ENCODE measurements at regions not wholly inside any gene's neighbourhood (a gene's known extent, or its start where the extent isn't known, plus 50 kb on each side); places are given as distances from the start of the nearest gene placed in this dataset.

DNA sequence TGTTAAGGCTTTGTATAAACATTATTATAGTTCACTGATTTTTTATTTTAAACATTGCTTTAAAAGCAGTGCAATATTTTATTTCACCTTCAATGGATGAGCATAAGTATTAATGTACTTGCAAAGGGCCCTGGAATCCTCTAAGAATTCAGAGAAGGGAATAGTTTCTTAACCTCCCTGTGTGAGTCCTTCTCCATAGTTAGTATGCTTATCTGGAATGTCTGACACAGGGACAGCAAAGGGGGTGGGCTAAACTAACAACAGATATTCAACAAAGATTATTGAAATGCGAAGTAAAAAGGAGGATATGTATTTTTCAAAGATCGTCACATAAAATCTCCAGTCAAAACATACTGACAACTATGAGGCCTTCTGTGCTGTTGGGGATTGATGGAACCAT lies 300.4 kb downstream of the CENPW start:
- H3K4me3 ChIP-seq (ENCODE audit: low read depth, low read length), result no peak overlapping the region
- no peak for DNase-seq (ENCODE audit: low read depth, low spot score)
- TF ChIP-seq, protein P1, sequence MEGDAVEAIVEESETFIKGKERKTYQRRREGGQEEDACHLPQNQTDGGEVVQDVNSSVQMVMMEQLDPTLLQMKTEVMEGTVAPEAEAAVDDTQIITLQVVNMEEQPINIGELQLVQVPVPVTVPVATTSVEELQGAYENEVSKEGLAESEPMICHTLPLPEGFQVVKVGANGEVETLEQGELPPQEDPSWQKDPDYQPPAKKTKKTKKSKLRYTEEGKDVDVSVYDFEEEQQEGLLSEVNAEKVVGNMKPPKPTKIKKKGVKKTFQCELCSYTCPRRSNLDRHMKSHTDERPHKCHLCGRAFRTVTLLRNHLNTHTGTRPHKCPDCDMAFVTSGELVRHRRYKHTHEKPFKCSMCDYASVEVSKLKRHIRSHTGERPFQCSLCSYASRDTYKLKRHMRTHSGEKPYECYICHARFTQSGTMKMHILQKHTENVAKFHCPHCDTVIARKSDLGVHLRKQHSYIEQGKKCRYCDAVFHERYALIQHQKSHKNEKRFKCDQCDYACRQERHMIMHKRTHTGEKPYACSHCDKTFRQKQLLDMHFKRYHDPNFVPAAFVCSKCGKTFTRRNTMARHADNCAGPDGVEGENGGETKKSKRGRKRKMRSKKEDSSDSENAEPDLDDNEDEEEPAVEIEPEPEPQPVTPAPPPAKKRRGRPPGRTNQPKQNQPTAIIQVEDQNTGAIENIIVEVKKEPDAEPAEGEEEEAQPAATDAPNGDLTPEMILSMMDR (IDR thresholded peaks at IDR 0.05; ENCODE audit: low read depth, low read length), result no peak
- in situ Hi-C loops (cut with HindIII; ENCODE audit: low sequenced_read_pairs), result no loop called here

DNA sequence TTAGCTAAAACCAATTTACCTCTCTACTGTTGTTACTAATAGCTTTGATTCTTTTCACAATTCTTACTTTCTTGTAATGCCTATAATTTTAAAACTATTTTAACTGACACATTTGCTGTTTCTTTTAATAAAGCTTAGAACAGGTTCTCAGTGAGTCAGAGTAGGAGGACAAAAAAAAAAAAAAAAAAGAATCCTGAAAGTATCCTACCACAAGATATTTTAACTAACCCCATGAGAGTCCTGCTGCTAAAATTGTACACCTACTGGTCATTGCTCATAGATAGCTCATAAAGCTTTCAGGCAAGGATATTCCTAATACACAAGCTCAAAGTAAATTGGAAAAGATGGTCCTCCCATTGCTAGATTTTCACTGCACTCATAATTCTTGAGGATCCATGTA lies 301.0 kb downstream of the CENPW start:
- no peak overlapping the region for H3K4me3 ChIP-seq (ENCODE audit: low read depth, low read length)
- TF ChIP-seq, protein P1 (IDR thresholded peaks at IDR 0.05; ENCODE audit: low read depth, low read length), result no peak
- in situ Hi-C loops (cut with HindIII; ENCODE audit: low sequenced_read_pairs), result no loop called here
- no peak for DNase-seq (ENCODE audit: low read depth, low spot score)

DNA sequence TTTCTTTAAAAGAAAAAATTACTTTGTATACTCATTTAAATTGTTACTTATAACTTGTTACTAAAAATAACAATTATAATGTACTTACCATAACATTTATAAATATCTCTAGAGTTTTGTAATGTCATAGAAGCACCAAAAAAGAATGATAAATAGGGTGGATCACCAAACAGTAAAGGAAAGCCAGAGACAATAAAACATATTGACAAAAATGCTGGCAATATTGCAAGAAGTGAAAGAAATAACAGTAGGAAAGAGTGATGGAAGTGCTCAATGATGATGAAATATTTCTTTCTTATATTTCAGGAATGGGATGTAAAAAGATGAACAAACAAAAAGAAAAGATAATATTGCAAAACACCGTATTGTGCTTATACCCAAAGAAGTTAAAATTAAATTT lies 301.7 kb downstream of the CENPW start:
- in situ Hi-C loops (cut with HindIII; ENCODE audit: low sequenced_read_pairs), result no loop called here
- H3K4me3 ChIP-seq (ENCODE audit: low read depth, low read length), result no peak overlapping the region
- DNase-seq (ENCODE audit: low read depth, low spot score), result no peak
- TF ChIP-seq, protein P1 (IDR thresholded peaks at IDR 0.05; ENCODE audit: low read depth, low read length), result no peak

DNA sequence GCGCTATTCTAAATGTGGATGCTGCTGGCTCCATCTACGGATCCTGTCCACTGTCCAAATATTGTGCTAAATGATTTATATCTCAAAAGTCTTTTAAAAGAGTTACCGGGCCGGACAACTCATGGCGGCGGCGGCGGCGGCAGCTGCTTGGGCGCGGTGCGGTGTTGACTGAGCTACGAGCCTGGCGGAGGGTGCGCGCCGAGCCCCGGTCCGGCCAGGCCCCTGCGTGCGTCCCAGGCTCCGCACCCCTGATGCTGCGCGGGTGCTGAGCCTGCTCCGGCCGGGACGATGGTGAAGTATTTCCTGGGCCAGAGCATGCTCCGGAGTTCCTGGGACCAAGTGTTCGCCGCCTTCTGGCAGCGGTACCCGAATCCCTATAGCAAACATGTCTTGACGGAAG lies 303.4 kb downstream of the CENPW start:
- TF ChIP-seq, protein P1 (IDR thresholded peaks at IDR 0.05; ENCODE audit: low read depth, low read length), result no peak
- in situ Hi-C loops (cut with HindIII; ENCODE audit: low sequenced_read_pairs), result no loop called here
- DNase-seq (ENCODE audit: low read depth, low spot score), result no peak
- H3K4me3 ChIP-seq (ENCODE audit: low read depth, low read length), result no peak overlapping the region

DNA sequence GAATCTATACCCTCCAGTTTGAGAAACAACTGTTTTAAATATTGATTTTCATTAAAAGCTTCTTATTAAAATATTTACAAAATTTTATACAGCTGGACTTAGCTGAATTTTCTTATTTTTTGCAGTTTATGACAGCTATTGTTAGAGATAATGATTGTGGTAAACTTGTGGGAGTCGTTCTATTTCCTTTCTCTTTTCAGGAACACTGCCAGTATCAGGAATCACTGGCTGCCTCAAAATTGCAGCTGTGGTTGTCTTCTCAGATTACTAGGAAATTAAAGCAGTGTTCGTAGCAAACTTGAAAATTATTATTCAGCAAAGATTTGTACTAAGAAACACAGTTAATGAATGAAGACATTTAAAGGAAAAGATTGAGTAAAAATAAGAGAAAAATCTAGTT lies 311.0 kb downstream of the CENPW start:
- TF ChIP-seq, protein P1 (IDR thresholded peaks at IDR 0.05; ENCODE audit: low read depth, low read length), result no peak
- in situ Hi-C loops (cut with HindIII; ENCODE audit: low sequenced_read_pairs), result no loop called here
- DNase-seq (ENCODE audit: low read depth, low spot score), result peak; percentile 62
- no peak overlapping the region for H3K4me3 ChIP-seq (ENCODE audit: low read depth, low read length)

DNA sequence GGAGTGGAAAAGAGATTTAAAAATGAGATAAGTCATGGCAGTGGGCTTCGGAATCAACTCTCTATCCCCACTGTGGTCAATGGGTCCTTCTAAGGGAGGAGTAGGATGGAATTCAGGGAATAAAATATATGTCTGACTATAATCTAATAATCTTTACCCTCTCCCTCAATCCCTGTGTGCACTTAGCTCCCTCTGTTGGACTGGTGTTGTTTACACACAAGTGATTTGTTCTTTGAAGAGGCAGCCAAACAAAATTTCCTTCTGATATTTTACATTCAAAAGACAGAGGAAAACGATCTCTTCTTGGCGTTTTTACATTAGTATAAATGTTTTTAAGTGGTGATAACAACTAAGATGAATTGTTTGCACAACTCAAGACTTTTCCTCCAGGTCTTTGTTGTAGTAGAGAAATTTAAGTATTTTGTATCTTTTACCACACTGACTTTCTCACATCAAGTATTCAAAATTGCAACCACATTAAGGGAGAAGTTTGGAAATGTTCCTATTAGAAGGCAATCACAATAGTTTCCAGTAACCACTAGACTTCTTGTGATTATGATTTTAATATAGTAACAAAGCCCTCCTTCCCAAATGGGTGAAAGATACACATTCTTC lies 317.8 kb downstream of the CENPW start:
- no peak overlapping the region for H3K4me3 ChIP-seq (ENCODE audit: low read depth, low read length)
- DNase-seq (ENCODE audit: low read depth, low spot score), result peak; percentile 47
- in situ Hi-C loops (cut with HindIII; ENCODE audit: low sequenced_read_pairs), result no loop called here
- TF ChIP-seq, protein P1 (IDR thresholded peaks at IDR 0.05; ENCODE audit: low read depth, low read length), result peak; percentile 69

DNA sequence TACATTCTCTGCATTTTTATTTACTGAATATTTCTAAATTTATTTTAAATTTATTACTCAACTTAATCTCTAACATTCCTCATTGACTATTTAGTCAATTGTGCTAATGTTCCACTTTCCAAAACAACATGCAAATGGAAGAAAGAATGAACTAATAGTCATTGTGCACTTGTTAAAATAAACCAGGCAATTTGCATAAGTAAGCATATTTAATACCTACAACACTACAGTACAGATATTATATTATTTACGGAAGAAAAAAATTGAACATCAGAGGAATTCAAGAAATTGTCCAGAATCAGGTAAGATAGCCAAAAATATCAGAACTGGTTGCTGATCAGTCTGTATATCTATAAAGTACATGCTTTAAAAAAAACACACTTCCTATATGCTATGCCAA lies 320.5 kb downstream of the CENPW start:
- TF ChIP-seq, protein P1 (IDR thresholded peaks at IDR 0.05; ENCODE audit: low read depth, low read length), result no peak
- in situ Hi-C loops (cut with HindIII; ENCODE audit: low sequenced_read_pairs), result no loop called here
- DNase-seq (ENCODE audit: low read depth, low spot score), result no peak
- H3K4me3 ChIP-seq (ENCODE audit: low read depth, low read length), result no peak overlapping the region

All from astrocyte of the spinal cord (primary cell).